Nephron progenitor cell (in vitro differentiated cells): ENCODE measurements at regions not wholly inside any gene's neighbourhood (a gene's known extent, or its start where the extent isn't known, plus 50 kb on each side); places are given as distances from the start of the nearest gene placed in this dataset.

Experiments
- DNase-seq: peaks from one replicate; pipeline ENCODE4 v3.0.0; 2021
- H3K27ac Mint-ChIP-seq: 2 replicates; pipeline ENCODE4 v1.8.0; 2021; ENCODE audit warnings: mild to moderate bottlenecking, moderate library complexity, mixed read lengths
- H3K27me3 Mint-ChIP-seq: 2 replicates; pipeline ENCODE4 v1.8.0; 2021; ENCODE audit warnings: mild to moderate bottlenecking, low read depth, mixed read lengths; ENCODE audit not compliant: poor library complexity
- H3K36me3 Mint-ChIP-seq: 2 replicates; pipeline ENCODE4 v1.8.0; 2021; ENCODE audit warnings: low read depth, mixed read lengths
- H3K4me1 Mint-ChIP-seq: 2 replicates; pipeline ENCODE4 v1.8.0; 2021; ENCODE audit warnings: mixed read lengths
- H3K4me3 Mint-ChIP-seq: 2 replicates; pipeline ENCODE4 v1.8.0; 2021; ENCODE audit warnings: mild to moderate bottlenecking, moderate library complexity, mixed read lengths
- H3K9me3 Mint-ChIP-seq: 2 replicates; pipeline ENCODE4 v1.8.0; 2021; ENCODE audit warnings: mild to moderate bottlenecking, moderate library complexity, mixed read lengths
- TF ChIP-seq, protein P1 (sequence below): fragments of 200-600 bp; sonication (generic); IDR thresholded peaks from 2 replicates; pipeline ENCODE4 v1.5.0; 2021; ENCODE audit warnings: antibody characterized with exemption

DNA sequence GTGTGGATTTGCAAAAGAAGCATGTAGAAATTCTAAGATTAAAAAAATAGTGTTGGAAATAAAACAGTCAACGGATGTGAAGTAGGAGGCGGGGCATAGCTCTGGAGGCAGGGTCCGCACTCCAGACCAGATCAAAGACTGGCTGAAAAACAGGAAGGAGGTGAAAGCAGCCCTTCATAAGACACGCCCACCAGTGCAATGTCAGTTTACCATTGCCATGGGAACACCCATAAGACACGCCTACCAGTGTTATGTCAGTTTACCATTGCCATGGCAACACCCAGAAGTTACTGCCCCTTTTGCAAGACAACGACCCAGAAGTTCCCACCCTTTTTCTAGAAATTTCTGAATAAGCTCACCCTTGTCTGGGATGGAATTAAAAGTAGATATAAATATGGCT is 87.1 kb downstream of the FZD10 start:
- H3K9me3 Mint-ChIP-seq, result peaks cover 8% of the 10 kb centered on the region
- H3K4me3 Mint-ChIP-seq, result no peak overlapping the region
- H3K36me3 Mint-ChIP-seq, result no peaks in the 10 kb centered on the region
- DNase-seq, result no peak
- peaks cover 17% of the 10 kb centered on the region for H3K4me1 Mint-ChIP-seq
- TF ChIP-seq, protein P1, sequence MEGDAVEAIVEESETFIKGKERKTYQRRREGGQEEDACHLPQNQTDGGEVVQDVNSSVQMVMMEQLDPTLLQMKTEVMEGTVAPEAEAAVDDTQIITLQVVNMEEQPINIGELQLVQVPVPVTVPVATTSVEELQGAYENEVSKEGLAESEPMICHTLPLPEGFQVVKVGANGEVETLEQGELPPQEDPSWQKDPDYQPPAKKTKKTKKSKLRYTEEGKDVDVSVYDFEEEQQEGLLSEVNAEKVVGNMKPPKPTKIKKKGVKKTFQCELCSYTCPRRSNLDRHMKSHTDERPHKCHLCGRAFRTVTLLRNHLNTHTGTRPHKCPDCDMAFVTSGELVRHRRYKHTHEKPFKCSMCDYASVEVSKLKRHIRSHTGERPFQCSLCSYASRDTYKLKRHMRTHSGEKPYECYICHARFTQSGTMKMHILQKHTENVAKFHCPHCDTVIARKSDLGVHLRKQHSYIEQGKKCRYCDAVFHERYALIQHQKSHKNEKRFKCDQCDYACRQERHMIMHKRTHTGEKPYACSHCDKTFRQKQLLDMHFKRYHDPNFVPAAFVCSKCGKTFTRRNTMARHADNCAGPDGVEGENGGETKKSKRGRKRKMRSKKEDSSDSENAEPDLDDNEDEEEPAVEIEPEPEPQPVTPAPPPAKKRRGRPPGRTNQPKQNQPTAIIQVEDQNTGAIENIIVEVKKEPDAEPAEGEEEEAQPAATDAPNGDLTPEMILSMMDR, result no peak
- peaks cover 13% of the 10 kb centered on the region for H3K27me3 Mint-ChIP-seq
- H3K27ac Mint-ChIP-seq, result no peak overlapping the region

DNA sequence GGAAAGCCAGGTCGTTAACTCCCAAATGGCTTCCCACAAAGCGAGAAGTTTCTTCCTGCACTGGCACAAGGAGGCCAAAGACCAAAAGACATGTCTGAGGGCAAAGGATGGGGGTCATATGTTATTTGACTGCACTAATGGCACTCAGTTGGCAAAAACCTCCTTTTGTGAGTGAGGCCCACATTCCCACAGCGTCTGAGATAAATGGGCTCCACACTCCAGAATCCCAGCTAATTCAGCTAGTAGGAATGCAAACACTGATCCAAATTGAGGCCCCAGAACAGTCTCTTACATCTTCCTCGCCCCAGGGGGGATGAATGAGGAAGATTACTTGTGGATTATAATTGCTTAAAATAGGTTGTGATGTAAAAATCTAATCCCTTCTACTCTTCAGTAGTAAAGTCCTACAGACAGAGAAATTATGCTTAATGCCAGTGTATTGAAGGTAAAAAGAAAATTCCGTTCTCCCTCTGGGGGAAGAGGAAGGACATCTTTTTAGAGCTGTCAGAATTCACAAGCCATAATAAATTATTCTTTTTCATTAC is 86.4 kb upstream of the PIWIL1 start:
- DNase-seq, result no peak
- peaks cover 5% of the 10 kb centered on the region for H3K27me3 Mint-ChIP-seq
- TF ChIP-seq, protein P1, result no peak
- peaks cover 33% of the 10 kb centered on the region for H3K4me1 Mint-ChIP-seq
- H3K36me3 Mint-ChIP-seq, result no peaks in the 10 kb centered on the region
- no peak overlapping the region for H3K4me3 Mint-ChIP-seq
- no peak overlapping the region for H3K27ac Mint-ChIP-seq
- peaks cover 17% of the 10 kb centered on the region for H3K9me3 Mint-ChIP-seq

DNA sequence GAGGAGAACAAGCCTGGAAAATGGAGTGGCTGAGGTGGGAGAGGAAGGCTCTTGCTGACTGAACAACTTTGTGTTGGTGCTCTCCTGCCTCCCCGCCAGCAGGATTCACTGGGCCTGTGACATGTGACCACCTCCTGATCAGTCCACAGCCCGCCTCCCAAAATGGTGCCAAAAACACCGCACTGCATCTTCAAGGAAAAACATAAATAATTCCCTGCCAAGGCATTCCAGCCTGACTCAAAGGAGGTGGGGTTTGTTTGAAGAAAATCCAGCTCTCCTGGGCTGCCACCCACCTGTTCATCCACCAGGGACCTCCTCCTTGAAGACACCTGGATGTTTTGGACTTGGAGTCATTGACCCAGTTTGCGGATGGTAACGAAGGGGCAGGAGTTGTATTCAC is 83.8 kb upstream of the PIWIL1 start:
- Mint-ChIP-seq H3K27ac (peak overlapping the region; percentile 34), H3K36me3 (no peaks in the 10 kb centered on the region), H3K4me1 (peaks cover 33% of the 10 kb centered on the region), H3K27me3 (peaks cover 3% of the 10 kb centered on the region), H3K4me3 (no peak overlapping the region), H3K9me3 (peaks cover 21% of the 10 kb centered on the region)
- no peak for DNase-seq
- TF ChIP-seq, protein P1, result no peak

DNA sequence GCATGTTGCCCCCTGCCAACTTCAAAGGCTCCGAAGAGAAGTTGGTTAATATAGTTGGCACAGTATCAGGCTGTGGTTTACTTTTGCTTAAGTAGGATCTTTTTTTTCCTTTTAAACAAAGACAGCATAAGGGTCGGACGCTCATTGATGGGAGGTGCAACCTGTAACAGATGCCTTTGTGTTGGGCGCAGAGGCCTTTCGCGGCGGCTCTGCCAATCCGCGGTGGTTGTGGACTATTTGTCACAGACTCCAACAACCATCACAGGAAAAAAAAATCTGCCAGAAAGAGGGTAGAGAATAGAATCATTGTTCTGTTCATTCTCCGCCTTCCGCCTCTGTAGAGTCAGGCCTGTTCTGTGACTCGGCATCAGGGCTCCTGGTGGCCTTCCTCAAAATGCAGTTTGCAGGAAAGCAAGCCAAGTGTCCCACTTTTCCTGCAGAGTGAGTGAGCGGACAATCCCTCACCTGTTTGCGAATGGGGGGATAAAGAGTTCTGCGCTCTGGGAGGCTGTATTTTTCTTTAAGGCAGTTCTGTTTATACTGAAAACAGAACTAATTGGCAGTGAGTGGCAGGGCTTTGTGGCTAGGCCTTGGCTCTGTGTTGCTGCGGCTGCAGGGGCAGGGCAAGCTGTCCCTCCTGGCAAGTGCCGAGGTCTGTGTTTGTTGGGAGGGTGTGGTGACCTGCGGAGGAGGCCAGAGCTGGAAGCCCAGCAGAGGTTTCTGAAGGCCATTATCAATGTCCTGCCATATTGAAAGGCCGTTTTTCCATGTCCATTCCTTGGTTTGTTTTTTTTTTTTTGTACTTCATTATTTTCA is 83.0 kb upstream of the PIWIL1 start:
- Mint-ChIP-seq H3K4me3 (no peak overlapping the region), H3K4me1 (peaks cover 33% of the 10 kb centered on the region), H3K27me3 (peaks cover 11% of the 10 kb centered on the region), H3K36me3 (no peaks in the 10 kb centered on the region), H3K9me3 (peaks cover 21% of the 10 kb centered on the region), H3K27ac (no peak overlapping the region)
- DNase-seq, result no peak
- TF ChIP-seq, protein P1, result no peak

DNA sequence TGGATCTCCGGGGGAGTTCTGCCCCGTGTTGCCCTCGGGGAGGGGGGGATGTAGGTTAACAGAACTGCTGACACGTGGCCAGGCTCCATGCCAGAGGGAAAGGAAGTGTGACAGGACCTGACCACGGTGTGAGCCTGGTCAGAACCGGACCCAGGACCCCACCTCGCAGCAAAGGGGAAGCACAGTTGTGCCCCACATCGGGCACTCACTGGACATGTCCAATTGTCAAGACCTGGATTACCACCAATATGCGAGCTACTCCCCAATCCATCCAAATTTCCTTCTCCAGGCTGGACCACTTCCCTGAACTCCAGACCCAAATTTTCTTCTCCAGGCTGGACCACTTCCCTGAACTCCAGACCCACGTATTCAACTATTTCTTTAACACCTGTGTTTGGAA is 78.8 kb upstream of the PIWIL1 start:
- Mint-ChIP-seq H3K27me3 (peaks cover 18% of the 10 kb centered on the region), H3K27ac (no peak overlapping the region), H3K4me1 (peaks cover 18% of the 10 kb centered on the region), H3K4me3 (no peak overlapping the region), H3K9me3 (peaks cover 13% of the 10 kb centered on the region), H3K36me3 (no peaks in the 10 kb centered on the region)
- TF ChIP-seq, protein P1, result no peak
- no peak for DNase-seq

DNA sequence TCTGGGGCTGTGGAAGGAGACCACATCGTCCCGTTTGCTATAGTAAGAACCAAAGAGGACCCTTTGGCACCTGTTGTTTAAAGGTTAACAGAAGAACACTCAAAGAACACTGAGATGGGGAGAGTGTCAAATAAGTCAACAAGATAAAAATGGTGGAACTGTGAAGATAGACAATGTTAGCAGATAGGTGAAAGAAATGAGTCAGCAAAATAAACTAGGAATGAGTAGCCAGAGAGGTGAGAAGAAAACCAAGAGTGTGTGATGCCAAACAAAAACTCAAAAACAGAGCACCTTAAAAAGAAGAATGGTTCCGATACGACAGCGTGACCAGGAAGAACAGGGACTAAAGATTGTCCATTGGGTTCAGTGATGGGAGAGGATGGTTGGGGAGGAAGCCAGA is 74.7 kb upstream of the PIWIL1 start:
- Mint-ChIP-seq H3K4me1 (no peaks in the 10 kb centered on the region), H3K4me3 (no peak overlapping the region), H3K36me3 (no peaks in the 10 kb centered on the region), H3K27me3 (peaks cover 37% of the 10 kb centered on the region), H3K27ac (no peak overlapping the region), H3K9me3 (no peaks in the 10 kb centered on the region)
- no peak for DNase-seq
- TF ChIP-seq, protein P1, result no peak
